ENCODE measurements at regions not wholly inside any gene's neighbourhood (a gene's known extent, or its start where the extent isn't known, plus 50 kb on each side); places are given as distances from the start of the nearest gene placed in this dataset.

GRCh38 chr14:82345184-82345583 is 811.5 kb upstream of the SEL1L start:
- H3K4me3 ChIP-seq (replicated peaks; ENCODE audit: low read depth, low read length): no peak overlapping the region
- no peak for TF ChIP-seq CTCF (IDR thresholded peaks at IDR 0.05; ENCODE audit: insufficient read depth, low read length, poor library complexity, severe bottlenecking)
- no peaks in the 10 kb centered on the region for H3K36me3 ChIP-seq (ENCODE audit: control insufficient read depth, insufficient read depth, low read length)
- no peaks in the 10 kb centered on the region for H3K27me3 ChIP-seq (replicated peaks; ENCODE audit: control insufficient read depth, insufficient read depth, low read length)
- no peak for DNase-seq (ENCODE audit: extremely low read depth, insufficient read length)

GRCh38 chr14:82354126-82354525 is 820.5 kb upstream of the SEL1L start:
- TF ChIP-seq CTCF (IDR thresholded peaks at IDR 0.05; ENCODE audit: insufficient read depth, low read length, poor library complexity, severe bottlenecking): no peak
- Histone ChIP-seq H3K4me3 (replicated peaks; ENCODE audit: low read depth, low read length) (no peak overlapping the region), H3K36me3 (ENCODE audit: control insufficient read depth, insufficient read depth, low read length) (no peaks in the 10 kb centered on the region), H3K27me3 (replicated peaks; ENCODE audit: control insufficient read depth, insufficient read depth, low read length) (no peaks in the 10 kb centered on the region)
- no peak for DNase-seq (ENCODE audit: extremely low read depth, insufficient read length)

GRCh38 chr14:82359201-82359600 is 825.5 kb upstream of the SEL1L start:
- H3K4me3 ChIP-seq (replicated peaks; ENCODE audit: low read depth, low read length): no peak overlapping the region
- TF ChIP-seq CTCF (IDR thresholded peaks at IDR 0.05; ENCODE audit: insufficient read depth, low read length, poor library complexity, severe bottlenecking): no peak
- no peaks in the 10 kb centered on the region for H3K36me3 ChIP-seq (ENCODE audit: control insufficient read depth, insufficient read depth, low read length)
- no peak for DNase-seq (ENCODE audit: extremely low read depth, insufficient read length)
- H3K27me3 ChIP-seq (replicated peaks; ENCODE audit: control insufficient read depth, insufficient read depth, low read length): no peaks in the 10 kb centered on the region

- Histone ChIP-seq H3K27me3 (replicated peaks; ENCODE audit: control insufficient read depth, insufficient read depth, low read length) (no peaks in the 10 kb centered on the region), H3K36me3 (ENCODE audit: control insufficient read depth, insufficient read depth, low read length) (no peaks in the 10 kb centered on the region), H3K4me3 (replicated peaks; ENCODE audit: low read depth, low read length) (no peak overlapping the region)
- no peak for TF ChIP-seq CTCF (IDR thresholded peaks at IDR 0.05; ENCODE audit: insufficient read depth, low read length, poor library complexity, severe bottlenecking)
- no peak for DNase-seq (ENCODE audit: extremely low read depth, insufficient read length)
Observed at GRCh38 chr14:82362452-82362851, 828.8 kb upstream of the SEL1L start.

- H3K27me3 ChIP-seq (replicated peaks; ENCODE audit: control insufficient read depth, insufficient read depth, low read length): no peaks in the 10 kb centered on the region
- no peak for TF ChIP-seq CTCF (IDR thresholded peaks at IDR 0.05; ENCODE audit: insufficient read depth, low read length, poor library complexity, severe bottlenecking)
- H3K36me3 ChIP-seq (ENCODE audit: control insufficient read depth, insufficient read depth, low read length): no peaks in the 10 kb centered on the region
- no peak for DNase-seq (ENCODE audit: extremely low read depth, insufficient read length)
- no peak overlapping the region for H3K4me3 ChIP-seq (replicated peaks; ENCODE audit: low read depth, low read length)
Observed at GRCh38 chr14:82365471-82365870, 831.8 kb upstream of the SEL1L start.

GRCh38 chr14:82366803-82367202 is 833.1 kb upstream of the SEL1L start:
- Histone ChIP-seq H3K36me3 (ENCODE audit: control insufficient read depth, insufficient read depth, low read length) (no peaks in the 10 kb centered on the region), H3K27me3 (replicated peaks; ENCODE audit: control insufficient read depth, insufficient read depth, low read length) (no peaks in the 10 kb centered on the region), H3K4me3 (replicated peaks; ENCODE audit: low read depth, low read length) (no peak overlapping the region)
- TF ChIP-seq CTCF (IDR thresholded peaks at IDR 0.05; ENCODE audit: insufficient read depth, low read length, poor library complexity, severe bottlenecking): no peak
- no peak for DNase-seq (ENCODE audit: extremely low read depth, insufficient read length)
